NCI-H2196 treated with DMSO at 0.1 percent for 48 hours (cell line): ENCODE measurements at regions not wholly inside any gene's neighbourhood (a gene's known extent, or its start where the extent isn't known, plus 50 kb on each side); places are given as distances from the start of the nearest gene placed in this dataset.

Experiments used
- DNase-seq: peaks from one replicate; lab custom pipeline; 2025; ENCODE audit not compliant: unreplicated experiment; lab: John Stamatoyannopoulos, UW

DNA sequence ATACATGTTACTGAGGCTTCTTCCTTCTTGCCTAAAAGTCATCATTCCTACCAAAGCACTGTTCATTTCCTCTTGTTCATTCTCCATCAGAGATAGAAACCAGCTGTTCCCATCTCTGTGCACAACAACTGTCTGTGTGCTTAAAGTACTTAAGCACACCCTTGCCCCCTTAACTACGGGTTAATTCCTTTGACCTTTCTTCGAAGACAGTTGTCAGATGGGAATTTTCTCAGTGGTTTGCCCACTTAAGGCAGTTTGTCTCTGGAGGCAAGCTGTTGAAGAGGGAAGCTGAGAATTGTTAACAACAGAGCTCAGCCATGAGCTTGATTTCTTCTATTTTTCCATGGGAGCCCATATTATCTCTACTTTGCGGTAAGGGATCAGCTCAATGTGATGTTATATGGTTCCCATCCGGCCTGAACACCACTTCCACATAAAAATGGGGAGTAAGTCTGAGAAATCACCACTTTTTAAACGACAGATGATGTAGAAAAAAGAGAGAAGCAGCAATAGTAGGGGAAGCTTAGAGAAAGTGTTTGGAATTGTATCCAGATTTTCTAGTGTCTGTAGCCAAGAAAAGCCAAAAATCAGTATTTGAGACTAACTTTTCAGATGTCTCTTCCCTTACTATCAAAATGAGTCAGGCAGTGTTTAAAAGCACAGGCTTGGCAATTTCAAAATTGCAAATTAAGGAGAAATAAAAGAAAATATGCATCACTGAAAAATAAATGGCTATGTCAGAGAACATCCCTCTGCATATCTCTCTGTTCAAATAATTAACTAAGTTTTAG, 194.4 kb downstream of the SLIT2 start:
- no peak for DNase-seq

- no peak for DNase-seq
These were observed 195.4 kb downstream of the SLIT2 start for GRCh38 chr4:20447103-20447502.

- DNase-seq, result no peak
These were observed 200.3 kb downstream of the SLIT2 start for GRCh38 chr4:20451986-20452385.

GRCh38 chr4:20454515-20454914, 202.8 kb downstream of the SLIT2 start:
- DNase-seq, result no peak

DNA sequence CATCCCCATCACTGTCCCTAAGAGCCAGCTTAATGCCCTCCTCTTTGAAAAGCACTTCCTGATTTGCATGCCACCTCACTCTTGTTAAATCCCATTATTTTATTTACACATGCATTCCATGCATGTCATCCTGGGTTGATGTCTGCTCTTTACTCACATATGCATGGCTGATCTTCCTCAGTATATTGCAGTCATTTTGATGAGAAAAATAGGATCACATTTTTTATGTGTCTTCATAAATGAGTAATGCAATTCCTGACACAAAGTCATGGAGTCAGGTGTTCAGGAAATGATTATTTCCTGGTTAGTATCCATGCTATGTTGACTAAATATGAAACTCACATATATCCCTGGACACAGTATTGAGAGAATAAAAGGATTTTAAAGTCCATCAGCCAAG, 204.7 kb downstream of the SLIT2 start:
- DNase-seq, result no peak

DNA sequence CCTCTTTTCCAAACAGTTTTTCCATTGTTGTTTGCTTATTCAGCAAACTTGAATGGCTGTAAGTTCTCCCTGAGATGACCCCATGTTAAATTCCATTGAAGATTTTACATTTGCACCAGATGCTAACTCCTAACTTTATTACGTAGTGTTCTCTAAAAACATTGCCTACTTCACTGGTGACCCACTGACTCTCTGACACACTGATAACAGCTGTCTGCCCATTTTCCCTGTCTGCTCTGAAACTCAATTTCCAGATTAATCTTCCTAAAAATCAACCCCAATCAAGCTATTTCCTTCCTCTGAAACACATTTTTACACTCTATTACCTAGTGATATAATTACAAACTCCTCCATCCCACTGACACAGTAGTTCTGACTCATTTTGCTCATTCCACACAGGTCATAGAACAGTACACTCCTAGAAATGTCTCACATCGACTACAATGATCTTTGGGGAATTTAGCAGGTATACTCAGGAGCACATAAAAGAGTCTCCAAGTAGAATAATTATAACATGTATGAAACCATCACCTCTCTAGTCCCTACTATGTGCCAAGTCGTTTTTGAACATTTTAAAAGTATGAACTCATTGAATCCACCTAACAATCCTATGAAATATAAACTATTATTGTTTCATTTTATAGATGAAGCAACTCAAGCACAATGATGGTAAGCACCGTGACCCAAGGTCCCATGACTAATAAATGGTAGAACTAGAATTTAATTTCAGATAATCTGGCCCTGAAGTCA, 210.9 kb downstream of the SLIT2 start:
- DNase-seq, result no peak

GRCh38 chr4:20463176-20463430, 211.4 kb downstream of the SLIT2 start:
- no peak for DNase-seq

DNA sequence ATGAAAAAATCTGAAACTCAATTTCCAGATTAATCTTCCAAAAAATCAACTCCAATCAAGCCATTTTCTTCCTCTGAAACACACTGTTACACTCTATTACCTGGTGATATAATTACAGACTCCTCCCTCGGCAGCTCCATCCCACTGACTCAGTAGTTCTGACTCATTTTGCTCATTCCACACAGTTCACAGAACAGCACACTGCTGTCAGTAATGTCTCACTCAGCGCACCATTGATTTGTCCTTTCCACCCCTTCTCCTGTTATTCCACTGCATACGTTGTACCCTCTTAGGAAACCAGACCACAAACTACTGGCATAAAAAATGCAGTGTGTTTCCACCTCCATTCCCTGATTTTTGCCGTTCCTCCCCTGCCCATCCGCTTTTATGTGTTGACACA, 212.7 kb downstream of the SLIT2 start:
- DNase-seq, result no peak

DNA sequence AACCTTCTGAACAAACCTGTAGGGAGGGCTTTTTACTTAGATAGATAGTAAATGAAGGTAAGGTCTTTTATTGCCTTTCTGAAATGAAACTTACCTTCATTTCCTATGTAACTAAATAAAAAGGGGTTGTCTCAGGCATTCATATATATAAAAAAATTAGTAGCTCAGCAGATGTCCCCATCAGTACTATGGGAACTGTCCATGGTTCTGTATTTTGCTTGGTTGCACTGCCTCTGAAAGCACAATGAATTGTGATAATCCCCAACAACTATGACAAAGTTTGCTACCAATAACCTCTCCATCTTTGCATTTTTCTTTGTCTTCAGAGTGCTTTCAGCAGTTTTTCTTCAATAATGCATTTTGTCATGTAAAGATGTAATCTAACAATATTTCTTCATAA, 222.4 kb downstream of the SLIT2 start:
- no peak for DNase-seq

- no peak for DNase-seq
These were observed 221.8 kb upstream of the PACRGL start for GRCh38 chr4:20478412-20478811.

GRCh38 chr4:20480165-20480947, 219.9 kb upstream of the PACRGL start:
- DNase-seq, result no peak

- no peak for DNase-seq
These were observed 216.8 kb upstream of the PACRGL start for GRCh38 chr4:20483416-20483815.

DNA sequence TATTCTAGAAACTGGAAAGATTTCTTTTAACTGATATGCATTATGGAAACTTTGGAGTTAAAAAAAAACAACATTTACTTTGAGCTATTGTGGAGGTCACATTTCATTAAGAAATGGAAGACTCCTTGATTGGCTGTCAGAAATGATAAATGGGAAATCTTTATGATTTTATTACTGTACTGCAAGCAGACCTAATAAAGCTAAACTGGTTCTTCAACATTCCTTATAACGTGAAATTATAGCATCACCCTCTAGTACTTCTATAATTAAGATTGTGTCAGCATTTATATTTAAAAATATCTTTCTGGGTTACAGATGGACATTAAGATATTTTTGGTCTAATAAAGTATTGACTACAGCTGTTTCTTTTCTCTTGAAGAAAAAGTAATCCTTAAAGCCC, 213.8 kb upstream of the PACRGL start:
- no peak for DNase-seq

GRCh38 chr4:20487446-20487845, 212.8 kb upstream of the PACRGL start:
- DNase-seq, result no peak

DNA sequence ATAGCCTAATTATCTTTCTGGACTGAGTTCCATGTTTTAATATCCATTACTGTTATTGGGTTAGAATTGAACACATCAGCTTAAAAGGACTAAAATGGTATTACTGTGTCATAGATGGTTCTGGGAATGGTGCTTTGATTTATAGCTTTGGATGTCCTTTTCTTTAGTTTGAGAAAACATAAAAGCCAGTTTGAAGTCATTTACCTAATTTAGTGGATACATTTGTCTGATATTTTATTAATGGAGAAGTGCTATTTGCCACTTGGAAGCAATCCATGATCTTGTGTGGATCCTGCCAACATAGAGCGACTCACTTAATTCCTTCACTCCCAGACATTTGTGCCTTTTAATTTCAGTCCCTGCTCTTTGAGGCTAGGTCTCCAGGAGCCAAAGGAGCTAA, 212.4 kb upstream of the PACRGL start:
- no peak for DNase-seq

- no peak for DNase-seq
These were observed 209.5 kb upstream of the PACRGL start for GRCh38 chr4:20490734-20491133.

DNA sequence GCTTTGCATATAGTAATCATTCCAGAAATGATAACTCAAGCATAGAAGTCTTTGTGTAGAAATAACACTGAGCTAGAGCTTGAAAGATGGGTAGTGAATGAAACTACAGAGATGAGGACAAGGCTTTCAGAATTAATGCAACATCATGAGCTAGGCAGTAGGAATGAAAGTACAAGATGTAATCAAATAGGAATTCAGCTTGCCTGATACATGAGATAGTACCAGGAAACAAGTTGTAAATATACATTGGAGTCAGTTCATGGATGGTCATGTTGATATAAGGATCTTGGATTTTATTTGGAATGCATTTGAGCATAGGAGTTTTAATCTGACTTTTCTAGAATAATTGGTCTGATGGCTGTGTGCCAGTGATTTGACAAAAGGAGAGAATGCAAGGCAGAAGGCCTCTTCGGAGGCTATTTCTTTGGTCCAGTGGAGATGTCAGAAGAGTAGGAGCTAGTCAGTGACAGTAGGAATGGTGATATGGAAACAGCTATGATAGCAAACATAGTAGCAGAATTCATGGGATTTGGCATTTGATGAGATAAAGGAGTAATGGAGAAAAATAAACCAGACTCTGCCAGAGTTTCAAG, 206.4 kb upstream of the PACRGL start:
- no peak for DNase-seq

- DNase-seq, result no peak
These were observed 204.2 kb upstream of the PACRGL start for GRCh38 chr4:20496068-20496467.

GRCh38 chr4:20504146-20504545, 196.1 kb upstream of the PACRGL start:
- DNase-seq, result no peak

GRCh38 chr4:20505927-20506326, 194.3 kb upstream of the PACRGL start:
- DNase-seq, result no peak

DNA sequence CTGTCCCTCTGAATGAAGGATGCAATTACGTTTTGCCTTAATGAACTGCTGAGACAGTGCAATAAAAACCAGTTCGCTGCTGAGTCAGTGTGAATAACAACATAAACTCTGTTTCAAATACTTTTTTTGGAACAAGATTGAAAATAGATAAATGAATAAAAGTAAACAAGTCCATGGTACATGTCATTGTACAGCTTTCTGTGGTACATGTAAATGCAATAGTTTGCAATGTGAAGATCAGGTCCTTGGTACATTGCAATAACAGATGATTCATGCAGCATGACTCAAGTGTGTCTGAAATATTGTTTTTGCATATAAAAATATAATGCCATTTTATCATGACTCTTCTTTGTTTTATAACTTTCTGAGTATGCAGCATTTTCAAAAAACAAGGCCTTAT, 193.4 kb upstream of the PACRGL start:
- no peak for DNase-seq

- no peak for DNase-seq
These were observed 190.9 kb upstream of the PACRGL start for GRCh38 chr4:20509315-20509714.
